Activated CD4-positive, CD25-positive, alpha-beta regulatory T cell treated with anti-CD3 and anti-CD28 coated beads, Interleukin-2, amount 50 U/mL, for 16 hours (primary cell): ENCODE measurements at regions not wholly inside any gene's neighbourhood (a gene's known extent, or its start where the extent isn't known, plus 50 kb on each side); places are given as distances from the start of the nearest gene placed in this dataset.
"Not testable (repeated sequence)": the region's sequence is repeated elsewhere in the genome, so short reads cannot be mapped to it uniquely, and the experiment has no call there.

Source experiments
- DNase-seq: peaks from one replicate; pipeline ENCODE4 v3.0.0-alpha.2; 2020; ENCODE audit warnings: low read depth, low spot score

- DNase-seq = not testable (repeated sequence)
Observed at GRCh38 chr14:106745016-106745767, 1218.8 kb downstream of the TMEM121 start.

GRCh38 chr14:106750089-106750488, 1223.7 kb downstream of the TMEM121 start:
- not testable (repeated sequence) for DNase-seq

- not testable (repeated sequence) for DNase-seq
Observed at GRCh38 chr14:106753751-106754150, 1227.4 kb downstream of the TMEM121 start.

- not testable (repeated sequence) for DNase-seq
Observed at GRCh38 chr14:106757444-106757843, 1231.1 kb downstream of the TMEM121 start.

GRCh38 chr14:106761886-106762816, 1235.8 kb downstream of the TMEM121 start:
- DNase-seq = not testable (repeated sequence)

- DNase-seq = not testable (repeated sequence)
Observed at GRCh38 chr14:106764968-106765369, 1238.6 kb downstream of the TMEM121 start.

GRCh38 chr14:106766145-106766544, 1239.8 kb downstream of the TMEM121 start:
- no peak for DNase-seq

GRCh38 chr14:106766551-106767277, 1240.3 kb downstream of the TMEM121 start:
- not testable (repeated sequence) for DNase-seq

- not testable (repeated sequence) for DNase-seq
Observed at GRCh38 chr14:106768230-106768629, 1241.8 kb downstream of the TMEM121 start.

- not testable (repeated sequence) for DNase-seq
Observed at GRCh38 chr14:106768972-106769700, 1242.8 kb downstream of the TMEM121 start.

- not testable (repeated sequence) for DNase-seq
Observed at GRCh38 chr14:106770158-106770672, 1243.8 kb downstream of the TMEM121 start.

- peak; percentile 62 for DNase-seq
Observed at GRCh38 chr14:106774889-106775480, 1248.6 kb downstream of the TMEM121 start.

- no peak for DNase-seq
Observed at GRCh38 chr14:106776395-106776983, 1250.1 kb downstream of the TMEM121 start.

GRCh38 chr14:106778986-106779385, 1252.6 kb downstream of the TMEM121 start:
- no peak for DNase-seq

GRCh38 chr14:106786697-106787096, 1260.3 kb downstream of the TMEM121 start:
- no peak for DNase-seq

GRCh38 chr14:106787626-106788025, 1261.2 kb downstream of the TMEM121 start:
- DNase-seq = no peak

- no peak for DNase-seq
Observed at GRCh38 chr14:106788534-106788933, 1262.2 kb downstream of the TMEM121 start.

GRCh38 chr14:106789318-106789717, 1262.9 kb downstream of the TMEM121 start:
- DNase-seq = no peak

- DNase-seq = peak; percentile 35
Observed at GRCh38 chr14:106790189-106791036, 1264.0 kb downstream of the TMEM121 start.
